Adipocyte (in vitro differentiated cells): ENCODE measurements at regions not wholly inside any gene's neighbourhood (a gene's known extent, or its start where the extent isn't known, plus 50 kb on each side); places are given as distances from the start of the nearest gene placed in this dataset.

Experiments used
- DNase-seq: peaks from one replicate; pipeline ENCODE4 v3.0.0-alpha.2; 2015; ENCODE audit warnings: low read depth
- H3K27me3 ChIP-seq: replicated peaks from 2 replicates; pipeline ENCODE4 v1.7.0; 2013; ENCODE audit warnings: mild to moderate bottlenecking, low read length, moderate library complexity; ENCODE audit not compliant: control insufficient read depth, insufficient read depth
- H3K36me3 ChIP-seq: 2 replicates; pipeline ENCODE4 v1.7.0; 2013; ENCODE audit warnings: low read length, mild to moderate bottlenecking, moderate library complexity; ENCODE audit not compliant: control insufficient read depth, insufficient read depth, severe bottlenecking
- H3K4me1 ChIP-seq: 2 replicates; pipeline ENCODE4 v1.7.0; 2013; ENCODE audit warnings: mild to moderate bottlenecking, low read length, moderate library complexity; ENCODE audit not compliant: control insufficient read depth, insufficient read depth
- H3K4me3 ChIP-seq: 2 replicates; pipeline ENCODE4 v1.7.0; 2013; ENCODE audit warnings: mild to moderate bottlenecking, low read length, moderate library complexity
- H3K9ac ChIP-seq: 2 replicates; pipeline ENCODE4 v1.7.0; 2013; ENCODE audit warnings: mild to moderate bottlenecking, low read length, moderate library complexity
- H3K9me3 ChIP-seq: 2 replicates; pipeline ENCODE4 v1.7.0; 2013; ENCODE audit warnings: mild to moderate bottlenecking, low read length, moderate library complexity; ENCODE audit not compliant: control insufficient read depth

DNA sequence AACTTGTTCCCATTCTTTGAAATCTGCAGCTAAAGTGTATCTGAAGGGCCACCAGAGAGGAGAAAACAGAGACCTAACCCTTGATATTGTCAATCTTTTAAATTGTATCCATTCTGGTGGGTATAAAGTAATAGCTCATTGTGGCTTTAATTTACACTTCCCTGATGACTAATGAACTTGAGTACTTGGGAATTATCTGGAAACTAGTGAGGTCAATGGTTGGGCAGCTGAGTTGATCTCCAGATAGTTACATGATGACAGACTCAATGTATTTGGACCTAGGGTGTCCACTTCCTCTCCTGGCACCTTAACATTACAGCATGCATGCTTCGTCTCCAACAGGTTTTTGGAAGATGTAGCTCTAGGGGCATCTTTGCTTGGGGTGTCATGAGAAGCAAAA lies 195.2 kb downstream of the PDCD6IP start:
- H3K9ac ChIP-seq = no peak overlapping the region
- H3K27me3 ChIP-seq = no peaks in the 10 kb centered on the region
- peaks cover 6% of the 10 kb centered on the region for H3K4me1 ChIP-seq
- no peak for DNase-seq
- no peaks in the 10 kb centered on the region for H3K36me3 ChIP-seq
- H3K4me3 ChIP-seq = no peak overlapping the region
- no peaks in the 10 kb centered on the region for H3K9me3 ChIP-seq

DNA sequence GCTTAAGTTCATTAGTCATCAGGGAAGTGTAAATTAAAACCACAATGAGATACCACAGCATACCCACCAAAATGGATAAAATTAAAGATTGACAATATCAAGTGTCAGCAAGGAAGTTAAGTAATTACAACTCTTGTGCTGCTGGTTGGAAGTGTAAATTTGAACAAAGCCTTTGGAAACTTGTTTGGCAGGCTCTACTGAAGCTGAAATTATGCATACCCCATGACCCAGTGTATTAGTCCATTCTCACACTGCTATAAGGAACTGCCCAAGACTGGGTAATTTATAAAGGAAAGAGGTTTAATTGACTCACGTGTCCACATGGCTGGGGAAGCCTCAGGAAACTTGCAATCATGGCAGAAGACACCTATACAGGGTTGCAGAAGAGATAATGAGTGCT lies 196.1 kb downstream of the PDCD6IP start:
- H3K9me3 ChIP-seq = no peaks in the 10 kb centered on the region
- no peak overlapping the region for H3K9ac ChIP-seq
- peaks cover 6% of the 10 kb centered on the region for H3K4me1 ChIP-seq
- no peak for DNase-seq
- no peak overlapping the region for H3K4me3 ChIP-seq
- no peaks in the 10 kb centered on the region for H3K27me3 ChIP-seq
- H3K36me3 ChIP-seq = no peaks in the 10 kb centered on the region

DNA sequence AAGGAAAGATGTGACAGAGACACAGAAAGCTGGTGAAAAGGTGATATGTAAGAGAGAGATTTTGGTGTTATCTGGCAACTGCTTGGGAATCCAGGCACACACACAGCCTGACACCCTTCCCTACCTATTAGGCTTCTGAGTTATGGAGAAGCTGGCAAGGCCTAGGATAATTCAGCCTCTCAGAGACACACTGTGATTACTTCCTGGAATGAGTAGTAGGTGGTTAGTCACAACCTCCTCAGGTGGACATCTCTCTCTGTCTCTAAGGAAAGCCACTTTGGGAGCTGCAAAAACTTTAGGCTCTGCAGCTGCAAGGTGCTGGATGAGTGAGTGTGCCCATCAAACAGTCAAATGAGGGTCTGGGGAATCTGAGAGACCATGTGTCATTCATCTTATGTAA lies 201.9 kb downstream of the PDCD6IP start:
- Histone ChIP-seq H3K4me1 (peaks cover 3% of the 10 kb centered on the region), H3K4me3 (no peak overlapping the region), H3K9me3 (no peaks in the 10 kb centered on the region), H3K36me3 (no peaks in the 10 kb centered on the region), H3K27me3 (no peaks in the 10 kb centered on the region), H3K9ac (no peak overlapping the region)
- DNase-seq = no peak

DNA sequence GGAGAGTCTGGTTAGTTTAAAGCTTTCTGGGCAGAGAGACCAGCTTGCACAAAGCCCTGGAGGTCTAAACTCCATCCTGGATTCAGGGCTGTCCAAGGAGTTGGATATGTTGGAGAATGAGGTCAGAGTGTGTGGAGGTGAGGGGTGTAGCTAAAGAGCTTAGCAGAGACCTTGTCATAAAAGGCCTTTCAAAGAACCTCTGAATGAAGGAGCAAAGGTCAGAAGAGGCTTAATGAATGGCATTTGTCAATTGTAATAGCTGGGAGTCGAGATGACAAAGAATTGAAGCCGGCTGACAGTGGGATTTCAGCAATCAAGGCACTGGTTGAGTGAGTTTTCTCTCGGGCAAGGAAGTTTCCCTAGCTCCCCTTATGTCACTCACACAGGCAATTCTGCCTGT lies 202.6 kb downstream of the PDCD6IP start:
- no peak for DNase-seq
- no peaks in the 10 kb centered on the region for H3K9me3 ChIP-seq
- no peak overlapping the region for H3K4me3 ChIP-seq
- H3K9ac ChIP-seq = no peak overlapping the region
- peaks cover 10% of the 10 kb centered on the region for H3K4me1 ChIP-seq
- no peaks in the 10 kb centered on the region for H3K36me3 ChIP-seq
- no peaks in the 10 kb centered on the region for H3K27me3 ChIP-seq

- Histone ChIP-seq H3K27me3 (no peaks in the 10 kb centered on the region), H3K36me3 (no peaks in the 10 kb centered on the region), H3K9ac (no peak overlapping the region), H3K9me3 (no peaks in the 10 kb centered on the region), H3K4me3 (no peak overlapping the region), H3K4me1 (peaks cover 17% of the 10 kb centered on the region)
- DNase-seq = no peak
Measured at GRCh38 chr3:34001990-34002389, 203.6 kb downstream of the PDCD6IP start.

GRCh38 chr3:34002569-34003100 lies 204.2 kb downstream of the PDCD6IP start:
- no peaks in the 10 kb centered on the region for H3K9me3 ChIP-seq
- no peak overlapping the region for H3K9ac ChIP-seq
- DNase-seq = no peak
- no peak overlapping the region for H3K4me3 ChIP-seq
- H3K27me3 ChIP-seq = no peaks in the 10 kb centered on the region
- H3K36me3 ChIP-seq = no peaks in the 10 kb centered on the region
- peaks cover 17% of the 10 kb centered on the region for H3K4me1 ChIP-seq

DNA sequence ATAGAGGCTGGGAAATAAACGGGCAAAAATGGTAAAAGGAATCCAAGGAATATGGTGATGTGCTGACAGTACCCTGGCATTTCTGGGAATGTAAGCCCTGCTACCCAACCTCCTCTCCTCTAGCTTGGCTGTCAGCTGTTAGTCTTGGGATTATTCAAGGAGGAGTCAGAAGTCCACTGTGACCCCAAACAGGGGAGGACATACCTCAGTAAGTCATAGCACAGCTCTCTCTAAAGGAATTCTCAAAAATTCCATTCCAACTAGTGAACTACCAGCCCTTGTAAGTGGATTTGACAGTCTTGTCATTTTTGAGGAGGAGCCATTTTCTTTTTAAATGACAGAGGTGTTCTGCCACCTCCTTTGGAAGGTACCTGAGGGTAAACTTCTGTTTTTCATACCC lies 207.5 kb downstream of the PDCD6IP start:
- Histone ChIP-seq H3K36me3 (no peaks in the 10 kb centered on the region), H3K4me1 (peaks cover 40% of the 10 kb centered on the region), H3K9ac (peak overlapping the region; percentile 22), H3K9me3 (no peaks in the 10 kb centered on the region), H3K27me3 (no peaks in the 10 kb centered on the region), H3K4me3 (no peak overlapping the region)
- DNase-seq = peak; percentile 39

GRCh38 chr3:34008191-34008590 lies 209.8 kb downstream of the PDCD6IP start:
- Histone ChIP-seq H3K27me3 (no peaks in the 10 kb centered on the region), H3K9me3 (no peaks in the 10 kb centered on the region), H3K4me3 (no peak overlapping the region), H3K36me3 (no peaks in the 10 kb centered on the region), H3K4me1 (peaks cover 59% of the 10 kb centered on the region), H3K9ac (no peak overlapping the region)
- no peak for DNase-seq

DNA sequence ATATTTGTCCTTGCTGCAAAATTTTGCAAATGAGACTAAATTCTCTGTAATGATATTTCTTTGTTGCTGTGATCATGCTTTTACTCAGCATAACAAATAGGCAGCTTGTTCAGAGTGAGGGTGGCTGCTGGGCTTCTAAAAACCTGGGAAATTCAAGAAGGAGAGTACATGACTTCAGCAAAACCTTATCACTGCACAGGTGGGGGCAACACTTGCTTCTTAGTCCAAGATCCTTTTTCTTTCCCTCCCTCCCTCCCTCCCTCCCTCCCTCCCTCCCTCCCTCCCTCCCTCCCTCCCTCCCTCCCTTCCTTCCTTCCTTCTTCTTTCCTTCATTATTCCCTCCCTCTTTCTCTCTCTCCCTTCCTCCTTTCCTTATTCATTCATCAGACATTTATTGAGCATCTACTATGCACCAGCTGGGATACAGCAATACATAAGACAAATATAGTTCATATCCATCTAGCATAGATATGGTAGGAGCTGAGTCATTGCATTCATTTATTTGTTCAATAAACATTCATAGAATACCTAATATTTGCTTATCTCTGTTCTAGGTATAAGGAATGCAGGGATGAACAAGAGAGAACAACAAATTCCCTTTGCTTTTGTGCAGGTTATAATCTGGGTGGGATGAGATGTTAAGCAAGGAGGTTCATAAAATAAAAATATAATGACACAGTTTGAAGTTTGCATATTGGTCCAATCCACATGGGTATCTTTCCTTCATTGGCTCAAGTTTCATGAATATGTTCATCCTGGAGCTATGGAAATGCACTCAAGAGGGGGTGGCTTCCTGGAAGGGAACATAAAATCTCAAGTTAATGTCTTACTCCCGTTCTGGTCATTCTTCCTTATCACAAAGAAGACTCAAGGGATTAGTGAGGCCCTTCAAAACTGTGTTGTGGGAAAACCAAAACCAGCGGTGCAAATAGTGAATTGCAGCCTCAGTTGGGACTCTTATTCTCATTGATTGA lies 210.7 kb downstream of the PDCD6IP start:
- Histone ChIP-seq H3K4me1 (peaks cover 59% of the 10 kb centered on the region), H3K9ac (no peak overlapping the region), H3K36me3 (no peaks in the 10 kb centered on the region), H3K4me3 (no peak overlapping the region), H3K27me3 (no peaks in the 10 kb centered on the region), H3K9me3 (no peaks in the 10 kb centered on the region)
- DNase-seq = no peak

DNA sequence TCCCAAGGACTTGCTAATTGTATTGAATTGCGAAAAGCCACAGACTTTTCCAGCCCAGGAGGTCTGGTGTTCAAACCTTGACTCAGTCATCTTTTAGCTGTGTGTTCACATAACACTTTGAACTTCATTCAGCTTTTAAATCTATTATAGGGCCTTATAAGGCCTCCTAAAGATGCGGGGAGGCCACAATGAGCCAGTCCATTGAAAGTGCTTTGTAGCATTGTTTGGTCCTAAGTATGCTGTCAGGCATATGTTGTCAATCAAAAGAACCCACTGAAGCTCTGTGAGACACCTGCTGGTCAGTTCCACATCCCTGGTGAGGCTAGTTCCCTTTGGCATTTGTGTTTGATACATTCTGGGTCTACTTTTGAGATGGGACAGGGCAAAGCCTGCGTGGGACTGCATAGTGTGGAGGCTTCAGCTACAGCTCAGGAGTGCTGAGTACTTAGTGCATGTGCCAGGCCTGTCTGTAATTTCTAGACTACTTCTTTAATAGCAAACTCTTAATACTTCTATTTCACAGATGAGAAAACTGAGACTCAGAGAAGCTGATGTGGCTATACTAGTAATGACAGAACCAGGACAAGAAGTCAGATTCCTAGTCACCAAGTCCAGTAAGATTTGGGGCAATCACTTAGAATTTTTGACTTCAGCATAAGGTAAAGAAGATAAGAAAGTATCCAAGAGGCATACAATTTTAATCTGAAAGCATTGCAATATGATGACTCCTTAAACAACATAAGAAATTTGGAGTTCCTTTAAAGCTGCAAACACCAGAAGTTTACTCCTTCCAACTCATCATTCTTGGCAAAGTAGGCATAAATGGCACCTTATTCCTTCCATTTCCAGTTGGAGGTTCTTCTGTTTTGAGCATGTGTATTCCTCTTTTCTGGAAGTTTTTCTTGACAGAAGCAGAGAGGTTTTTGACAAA lies 213.0 kb downstream of the PDCD6IP start:
- Histone ChIP-seq H3K9ac (peak overlapping the region; percentile 62), H3K36me3 (no peaks in the 10 kb centered on the region), H3K4me3 (peak overlapping the region; percentile 24), H3K9me3 (no peaks in the 10 kb centered on the region), H3K27me3 (no peaks in the 10 kb centered on the region), H3K4me1 (peaks cover 45% of the 10 kb centered on the region)
- DNase-seq = peak; percentile 20

DNA sequence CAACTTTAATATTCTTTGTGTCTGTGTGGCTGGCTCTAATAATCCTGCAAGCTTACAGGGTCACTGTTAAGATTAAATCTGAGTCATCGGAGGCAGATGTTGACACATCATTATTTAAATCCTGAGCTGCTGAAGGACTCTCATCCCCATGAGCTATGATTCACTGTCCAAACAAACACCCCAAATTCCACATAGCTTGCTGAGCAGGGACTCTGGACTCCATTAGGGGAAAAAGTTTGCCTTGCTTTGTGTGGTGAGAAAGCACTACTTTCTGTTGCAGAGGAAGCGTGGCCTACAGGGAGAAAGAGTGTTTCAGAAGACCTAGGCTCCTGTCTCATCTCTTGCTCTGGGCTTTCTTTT lies 213.7 kb downstream of the PDCD6IP start:
- H3K9me3 ChIP-seq = no peaks in the 10 kb centered on the region
- H3K4me3 ChIP-seq = no peak overlapping the region
- no peaks in the 10 kb centered on the region for H3K36me3 ChIP-seq
- H3K27me3 ChIP-seq = no peaks in the 10 kb centered on the region
- peak; percentile 93 for DNase-seq
- peak overlapping the region; percentile 62 for H3K9ac ChIP-seq
- peaks cover 42% of the 10 kb centered on the region for H3K4me1 ChIP-seq
